IMR-90 (cell line): ENCODE measurements at regions not wholly inside any gene's neighbourhood (a gene's known extent, or its start where the extent isn't known, plus 50 kb on each side); places are given as distances from the start of the nearest gene placed in this dataset.

Experiments used
- ATAC-seq: fragments of 200-7000 bp; cut with Tn5 transposase; 2 replicates; pipeline ENCODE4 v1.9.1; 2020; ENCODE audit warnings: low read depth, mild to moderate bottlenecking, moderate library complexity
- BruUV-seq: library from RNA; stranded (reverse); fragments of 400-500 nt; replicated peaks from 2 replicates; lab custom pipeline; 2021; lab: Mats Ljungman, UMichigan
- CTCF ChIA-PET: fragments of 300-600 bp; formaldehyde crosslinking; extraction: SDS; loops from one replicate; lab custom pipeline; 2021; ENCODE audit warnings: antibody characterized with exemption; lab: Yijun Ruan, JAX
- POLR2A ChIA-PET: fragments of 300-600 bp; sonication (Branson Sonifier 250); formaldehyde crosslinking; loops from one replicate; lab custom pipeline; 2022; ENCODE audit warnings: antibody characterized with exemption; ENCODE audit not compliant: unreplicated experiment; lab: Charles Lee
- DNase-seq: peaks from one replicate; pipeline ENCODE4 v3.0.0; 2013
- H2AFZ ChIP-seq: replicated peaks from 2 replicates; pipeline ENCODE3; 2013; ENCODE audit warnings: low read length, mild to moderate bottlenecking; ENCODE audit not compliant: poor library complexity
- H2AK5ac ChIP-seq: 2 replicates; pipeline ENCODE4 v1.6.1; 2013; ENCODE audit warnings: low read depth, low read length, inconsistent platforms
- H2AK9ac ChIP-seq: replicated peaks from 2 replicates; pipeline ENCODE3; 2013; ENCODE audit warnings: mild to moderate bottlenecking, low read depth, low read length, moderate library complexity; ENCODE audit not compliant: poor library complexity
- H2BK120ac ChIP-seq: 2 replicates; pipeline ENCODE4 v1.6.1; 2013; ENCODE audit warnings: low read depth, low read length, inconsistent platforms
- H2BK15ac ChIP-seq: 3 replicates; pipeline ENCODE4 v1.6.1; 2013; ENCODE audit warnings: low read depth, low read length, inconsistent platforms
- H2BK20ac ChIP-seq: 2 replicates; pipeline ENCODE4 v1.6.1; 2013; ENCODE audit warnings: low read depth, mild to moderate bottlenecking, inconsistent platforms, low read length, moderate library complexity
- H2BK5ac ChIP-seq: 2 replicates; pipeline ENCODE4 v1.6.1; 2013; ENCODE audit warnings: mild to moderate bottlenecking, low read depth, low read length, inconsistent platforms; ENCODE audit not compliant: poor library complexity, severe bottlenecking
- H3K14ac ChIP-seq: replicated peaks from 2 replicates; pipeline ENCODE4 v1.6.1; 2013; ENCODE audit warnings: low read depth, low read length, inconsistent platforms
- H3K18ac ChIP-seq: 2 replicates; pipeline ENCODE4 v1.6.1; 2013; ENCODE audit warnings: low read depth, low read length, control low read depth
- H3K23ac ChIP-seq: 2 replicates; pipeline ENCODE4 v1.6.1; 2013; ENCODE audit warnings: low read depth, low read length, inconsistent platforms
- H3K27ac ChIP-seq: 2 replicates; pipeline ENCODE4 v1.5.1; 2013; ENCODE audit warnings: mild to moderate bottlenecking, control low read depth, low read length; ENCODE audit not compliant: insufficient read depth
- H3K27me3 ChIP-seq: 2 replicates; pipeline ENCODE4 v1.6.1; 2013; ENCODE audit warnings: low read length; ENCODE audit not compliant: control insufficient read depth, insufficient read depth
- H3K36me3 ChIP-seq: 2 replicates; pipeline ENCODE4 v1.6.1; 2013; ENCODE audit warnings: low read length, mixed read lengths; ENCODE audit not compliant: control insufficient read depth, insufficient read depth
- H3K4ac ChIP-seq: 2 replicates; pipeline ENCODE4 v1.6.1; 2013; ENCODE audit warnings: low read depth, low read length, inconsistent platforms
- H3K4me1 ChIP-seq: 2 replicates; pipeline ENCODE4 v1.6.1; 2013; ENCODE audit warnings: low read length, mixed read lengths; ENCODE audit not compliant: control insufficient read depth, insufficient read depth
- H3K4me2 ChIP-seq: 2 replicates; pipeline ENCODE4 v1.6.1; 2013; ENCODE audit warnings: low read depth, mild to moderate bottlenecking, control low read depth, low read length, moderate library complexity
- H3K4me3 ChIP-seq: 2 replicates; pipeline ENCODE4 v1.5.1; 2013; ENCODE audit warnings: low read depth, mild to moderate bottlenecking, control low read depth, low read length, moderate library complexity; ENCODE audit not compliant: insufficient read depth
- H3K56ac ChIP-seq: 2 replicates; pipeline ENCODE4 v1.6.1; 2013; ENCODE audit warnings: low read length, inconsistent platforms; ENCODE audit not compliant: insufficient read depth; ENCODE audit errors: extremely low read depth
- H3K79me1 ChIP-seq, 2 experiments: 2 replicates each; pipeline ENCODE4 v1.6.1; 2013; ENCODE audit warnings: low read length in 2 of 2, inconsistent platforms in 1 of 2, low read depth in 1 of 2
- H3K9ac ChIP-seq: 2 replicates; pipeline ENCODE4 v1.6.1; 2013; ENCODE audit warnings: low read depth, low read length, control low read depth
- H3K9me1 ChIP-seq: 2 replicates; pipeline ENCODE4 v1.6.1; 2013; ENCODE audit warnings: low read length, inconsistent platforms; ENCODE audit not compliant: insufficient read depth
- H3K9me3 ChIP-seq: 2 replicates; pipeline ENCODE4 v1.6.1; 2013; ENCODE audit warnings: low read length; ENCODE audit not compliant: control insufficient read depth, insufficient read depth
- H4K20me1 ChIP-seq: 2 replicates; pipeline ENCODE4 v1.6.1; 2013; ENCODE audit warnings: low read length, inconsistent platforms; ENCODE audit not compliant: insufficient read depth
- H4K5ac ChIP-seq: 2 replicates; pipeline ENCODE4 v1.6.1; 2013; ENCODE audit warnings: mild to moderate bottlenecking, low read depth, low read length, control low read depth
- H4K8ac ChIP-seq, 2 experiments: 2 replicates each; pipeline ENCODE4 v1.6.1; 2013; ENCODE audit warnings: low read depth in 2 of 2, low read length in 2 of 2, control low read depth in 1 of 2, inconsistent platforms in 1 of 2
- H4K91ac ChIP-seq: 2 replicates; pipeline ENCODE4 v1.6.1; 2013; ENCODE audit warnings: low read depth, low read length, inconsistent platforms; ENCODE audit not compliant: insufficient read depth
- BHLHE40 ChIP-seq: fragments of 150-350 bp; IDR thresholded peaks from 2 replicates; pipeline ENCODE4 v1.6.1; 2016; ENCODE audit warnings: mild to moderate bottlenecking, low read depth, low read length
- CEBPB ChIP-seq: IDR thresholded peaks from 2 replicates; pipeline ENCODE4 v1.6.1; 2012; ENCODE audit warnings: low read depth, low read length, improper control_type of control experiment
- CHD1 ChIP-seq: IDR thresholded peaks from 2 replicates; pipeline ENCODE4 v1.6.1; 2012; ENCODE audit warnings: low read depth, low read length, improper control_type of control experiment
- FOS ChIP-seq: fragments of 150-350 bp; IDR thresholded peaks from 2 replicates; pipeline ENCODE4 v1.6.1; 2016; ENCODE audit warnings: low read depth, low read length
- MAZ ChIP-seq: IDR thresholded peaks from 2 replicates; pipeline ENCODE4 v1.6.1; 2012; ENCODE audit warnings: low read depth, mild to moderate bottlenecking, low read length, improper control_type of control experiment, moderate library complexity, borderline replicate concordance
- MXI1 ChIP-seq: IDR thresholded peaks from 2 replicates; pipeline ENCODE4 v1.6.1; 2012; ENCODE audit warnings: low read depth, mild to moderate bottlenecking, low read length, moderate library complexity, borderline replicate concordance
- NFE2L2 ChIP-seq: fragments of 150-350 bp; IDR thresholded peaks from 2 replicates; pipeline ENCODE4 v1.6.1; 2016; ENCODE audit warnings: low read depth, mild to moderate bottlenecking, low read length
- POLR2A ChIP-seq: IDR thresholded peaks from 2 replicates; pipeline ENCODE4 v1.6.1; 2012; ENCODE audit warnings: mild to moderate bottlenecking, low read depth, low read length
- RAD21 ChIP-seq: IDR thresholded peaks from 2 replicates; pipeline ENCODE4 v1.6.1; 2012; ENCODE audit warnings: low read length, improper control_type of control experiment
- RFX5 ChIP-seq: IDR thresholded peaks from 2 replicates; pipeline ENCODE4 v1.8.0; 2012; ENCODE audit warnings: low read depth, mild to moderate bottlenecking, low read length, moderate library complexity
- SMC3 ChIP-seq: fragments of 150-350 bp; IDR thresholded peaks from 2 replicates; pipeline ENCODE4 v1.6.1; 2016; ENCODE audit warnings: low read depth, mild to moderate bottlenecking, antibody characterized with exemption, low read length, moderate library complexity
- WGBS, 2 experiments: methylation state at CpG; one replicate each; pipeline versions ENCODE4 v1.1.5 to v1.1.7; 2013; ENCODE audit warnings: missing lambda C conversion rate in 2 of 2; ENCODE audit not compliant: insufficient read length in 1 of 2; ENCODE audit errors: extremely low coverage in 2 of 2; 5-methylcytosine and 5-hydroxymethylcytosine counted together
- dilution Hi-C: fragments of 300-500 bp; cut with HindIII; formaldehyde crosslinking; loops from one replicate; pipeline ENCODE4 v1.14.3; 2018; ENCODE audit warnings: low sequenced_read_pairs; ENCODE audit not compliant: unreplicated experiment
- in situ Hi-C: fragments of 300-500 bp; cut with MboI; formaldehyde crosslinking; loops from 3 replicates; pipeline ENCODE4 v1.14.3; 2019; ENCODE audit warnings: low sequenced_read_pairs, inconsistent platforms, mixed read lengths
- intact Hi-C: fragments of 100-400 bp; cut with micrococcal nuclease; formaldehyde crosslinking; loops from 2 replicates; pipeline ENCODE4 v1.10.0; 2022
- TF ChIP-seq, protein P1 (sequence below): fragments of 150-350 bp; IDR thresholded peaks from 2 replicates; pipeline ENCODE4 v1.6.1; 2017; ENCODE audit warnings: mild to moderate bottlenecking, antibody characterized with exemption, low read length, low read depth
- TF ChIP-seq, protein P2 (sequence below): conservative IDR thresholded peaks from 2 replicates; pipeline ENCODE4 v1.5.1; 2012; ENCODE audit warnings: mild to moderate bottlenecking, low read depth, low read length, improper control_type of control experiment
- TF ChIP-seq, protein P3 (sequence below): fragments of 150-350 bp; IDR thresholded peaks from 2 replicates; pipeline ENCODE4 v1.6.1; 2016; ENCODE audit warnings: low read depth, mild to moderate bottlenecking, low read length, moderate library complexity, borderline replicate concordance

DNA sequence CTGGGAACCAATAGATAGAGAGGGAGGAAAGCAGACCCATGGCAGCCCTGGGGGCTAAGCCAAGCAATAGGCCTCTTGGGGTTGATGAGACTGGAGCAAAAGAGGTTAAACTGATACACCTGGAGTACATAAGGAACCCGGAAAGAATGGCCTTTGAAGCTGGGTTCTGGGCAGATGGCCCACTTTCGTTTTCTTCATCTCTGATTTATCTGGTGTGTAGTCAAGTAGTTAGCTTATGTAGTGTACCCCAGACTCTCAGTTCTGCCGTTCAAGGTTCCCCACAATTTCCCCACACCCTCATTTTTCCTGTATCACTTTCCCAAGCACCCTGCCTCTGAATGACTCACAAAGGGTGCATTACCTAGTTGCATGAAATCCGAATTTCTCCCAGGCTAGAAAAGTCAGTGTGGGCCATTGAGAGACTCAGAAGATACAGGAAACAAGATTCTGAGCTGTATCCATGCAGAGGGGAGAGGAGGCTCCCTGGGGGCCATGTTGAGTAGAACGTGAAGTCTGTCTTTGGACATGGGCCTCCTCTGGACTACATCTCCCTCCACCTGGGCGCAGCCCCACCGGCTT is 235.0 kb downstream of the LOXHD1 start:
- H3K36me3 ChIP-seq = no peaks in the 10 kb centered on the region
- H3K4me1 ChIP-seq = no peaks in the 10 kb centered on the region
- H2AFZ ChIP-seq = no peak overlapping the region
- no TSS peak for BruUV-seq
- dilution Hi-C loops = no loop called here
- no peak overlapping the region for H3K18ac ChIP-seq
- no peak overlapping the region for H2AK5ac ChIP-seq
- H3K23ac ChIP-seq = no peak overlapping the region
- H3K27ac ChIP-seq = no peak overlapping the region
- no peaks in the 10 kb centered on the region for H3K79me1 ChIP-seq
- no peak overlapping the region for H3K4me3 ChIP-seq
- H3K27me3 ChIP-seq = no peaks in the 10 kb centered on the region
- no peak for DNase-seq
- no peaks in the 10 kb centered on the region for H4K20me1 ChIP-seq
- no peak overlapping the region for H4K8ac ChIP-seq
- H2BK5ac ChIP-seq = no peak overlapping the region
- no peak overlapping the region for H3K4ac ChIP-seq
- H3K14ac ChIP-seq = no peak overlapping the region
- H2BK120ac ChIP-seq = no peak overlapping the region
- ATAC-seq = no peak
- no peak overlapping the region for H3K9ac ChIP-seq
- H2AK9ac ChIP-seq = no peak overlapping the region
- H3K4me2 ChIP-seq = no peak overlapping the region
- TF ChIP-seq FOS (no peak), POLR2A (no peak), MXI1 (no peak), BHLHE40 (no peak), RFX5 (no peak), NFE2L2 (no peak), RAD21 (no peak), CHD1 (no peak), MAZ (no peak), CEBPB (no peak), SMC3 (no peak)
- TF ChIP-seq, protein P1, sequence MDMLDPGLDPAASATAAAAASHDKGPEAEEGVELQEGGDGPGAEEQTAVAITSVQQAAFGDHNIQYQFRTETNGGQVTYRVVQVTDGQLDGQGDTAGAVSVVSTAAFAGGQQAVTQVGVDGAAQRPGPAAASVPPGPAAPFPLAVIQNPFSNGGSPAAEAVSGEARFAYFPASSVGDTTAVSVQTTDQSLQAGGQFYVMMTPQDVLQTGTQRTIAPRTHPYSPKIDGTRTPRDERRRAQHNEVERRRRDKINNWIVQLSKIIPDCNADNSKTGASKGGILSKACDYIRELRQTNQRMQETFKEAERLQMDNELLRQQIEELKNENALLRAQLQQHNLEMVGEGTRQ = no peak
- TF ChIP-seq, protein P2, sequence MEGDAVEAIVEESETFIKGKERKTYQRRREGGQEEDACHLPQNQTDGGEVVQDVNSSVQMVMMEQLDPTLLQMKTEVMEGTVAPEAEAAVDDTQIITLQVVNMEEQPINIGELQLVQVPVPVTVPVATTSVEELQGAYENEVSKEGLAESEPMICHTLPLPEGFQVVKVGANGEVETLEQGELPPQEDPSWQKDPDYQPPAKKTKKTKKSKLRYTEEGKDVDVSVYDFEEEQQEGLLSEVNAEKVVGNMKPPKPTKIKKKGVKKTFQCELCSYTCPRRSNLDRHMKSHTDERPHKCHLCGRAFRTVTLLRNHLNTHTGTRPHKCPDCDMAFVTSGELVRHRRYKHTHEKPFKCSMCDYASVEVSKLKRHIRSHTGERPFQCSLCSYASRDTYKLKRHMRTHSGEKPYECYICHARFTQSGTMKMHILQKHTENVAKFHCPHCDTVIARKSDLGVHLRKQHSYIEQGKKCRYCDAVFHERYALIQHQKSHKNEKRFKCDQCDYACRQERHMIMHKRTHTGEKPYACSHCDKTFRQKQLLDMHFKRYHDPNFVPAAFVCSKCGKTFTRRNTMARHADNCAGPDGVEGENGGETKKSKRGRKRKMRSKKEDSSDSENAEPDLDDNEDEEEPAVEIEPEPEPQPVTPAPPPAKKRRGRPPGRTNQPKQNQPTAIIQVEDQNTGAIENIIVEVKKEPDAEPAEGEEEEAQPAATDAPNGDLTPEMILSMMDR = no peak
- TF ChIP-seq, protein P3, sequence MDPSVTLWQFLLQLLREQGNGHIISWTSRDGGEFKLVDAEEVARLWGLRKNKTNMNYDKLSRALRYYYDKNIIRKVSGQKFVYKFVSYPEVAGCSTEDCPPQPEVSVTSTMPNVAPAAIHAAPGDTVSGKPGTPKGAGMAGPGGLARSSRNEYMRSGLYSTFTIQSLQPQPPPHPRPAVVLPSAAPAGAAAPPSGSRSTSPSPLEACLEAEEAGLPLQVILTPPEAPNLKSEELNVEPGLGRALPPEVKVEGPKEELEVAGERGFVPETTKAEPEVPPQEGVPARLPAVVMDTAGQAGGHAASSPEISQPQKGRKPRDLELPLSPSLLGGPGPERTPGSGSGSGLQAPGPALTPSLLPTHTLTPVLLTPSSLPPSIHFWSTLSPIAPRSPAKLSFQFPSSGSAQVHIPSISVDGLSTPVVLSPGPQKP = no peak
- POLR2A ChIA-PET = no interaction called here
- CTCF ChIA-PET = no interaction called here
- no peak overlapping the region for H2BK20ac ChIP-seq
- in situ Hi-C loops = no loop called here
- WGBS, 2 experiments = no CpG with 5 or more reads among the region's 7 CpGs
- H3K9me1 ChIP-seq = no peaks in the 10 kb centered on the region
- H2BK15ac ChIP-seq = no peak overlapping the region
- H4K91ac ChIP-seq = no peak overlapping the region
- no peak overlapping the region for H4K5ac ChIP-seq
- H3K9me3 ChIP-seq = no peaks in the 10 kb centered on the region
- intact Hi-C loops = no loop called here
- no peak overlapping the region for H3K56ac ChIP-seq
